ENCODE measurements at regions not wholly inside any gene's neighbourhood (a gene's known extent, or its start where the extent isn't known, plus 50 kb on each side); places are given as distances from the start of the nearest gene placed in this dataset.

- ChIA-PET POLR2A (no interaction called here), CTCF (no interaction called here)
- TF ChIP-seq ZNF324 (tag by site-specific recombination; IDR thresholded peaks at IDR 0.05), result no peak
- no peak for TF ChIP-seq OSR2 (tag by site-specific recombination; IDR thresholded peaks at IDR 0.05)
- TF ChIP-seq GFI1B (tag by site-specific recombination; IDR thresholded peaks at IDR 0.05), result no peak
- TF ChIP-seq ZFP37 (tag by site-specific recombination; IDR thresholded peaks at IDR 0.05), result no peak
- no peak for TF ChIP-seq ZBTB44 (tag by site-specific recombination; IDR thresholded peaks at IDR 0.05)
- no peak for TF ChIP-seq KLF7 (tag by site-specific recombination; IDR thresholded peaks at IDR 0.05; ENCODE audit: borderline replicate concordance)
- no peak for TF ChIP-seq REPIN1 (tag by site-specific recombination; IDR thresholded peaks at IDR 0.05; ENCODE audit: low read depth)
- TF ChIP-seq KLF9 (tag by site-specific recombination; IDR thresholded peaks at IDR 0.05; ENCODE audit: low read depth), result no peak
- no peak for TF ChIP-seq HOXD13 (CRISPR knock-in tag; IDR thresholded peaks at IDR 0.05; ENCODE audit: borderline replicate concordance)
- TF ChIP-seq PRDM6 (tag by site-specific recombination; IDR thresholded peaks at IDR 0.05), result no peak
- no peak for TF ChIP-seq GLIS2 (tag by site-specific recombination; IDR thresholded peaks at IDR 0.05)
- no peak for TF ChIP-seq ZNF423 (tag by site-specific recombination; IDR thresholded peaks at IDR 0.05)
- H3K27ac ChIP-seq (ENCODE audit: extremely low read depth, low read depth, low read length), result no peak overlapping the region
- H3K4me1 ChIP-seq (ENCODE audit: control insufficient read depth, insufficient read depth, low read length), result no peaks in the 10 kb centered on the region
- H3K36me3 ChIP-seq (ENCODE audit: control insufficient read depth in 2 of 2, insufficient read depth in 1 of 2, low read length in 2 of 2), result no peaks in the 10 kb centered on the region; a peak in 1 of 3 replicates
- H3K4me3 ChIP-seq (ENCODE audit: low read depth, low read length), result no peak overlapping the region
- H3K9me3 ChIP-seq (ENCODE audit: control insufficient read depth, insufficient read depth, low read depth, low read length), result no peaks in the 10 kb centered on the region
Measured at GRCh38 chr7:69510114-69510513, 88.2 kb upstream of the AUTS2 start.

- ChIA-PET POLR2A (no interaction called here), CTCF (no interaction called here)
- Histone ChIP-seq H3K27ac (ENCODE audit: extremely low read depth, low read depth, low read length) (no peak overlapping the region), H3K4me1 (ENCODE audit: control insufficient read depth, insufficient read depth, low read length) (no peaks in the 10 kb centered on the region), H3K36me3 (ENCODE audit: control insufficient read depth in 2 of 2, insufficient read depth in 1 of 2, low read length in 2 of 2) (no peaks in the 10 kb centered on the region), H3K9me3 (ENCODE audit: control insufficient read depth, insufficient read depth, low read depth, low read length) (no peaks in the 10 kb centered on the region), H3K4me3 (ENCODE audit: low read depth, low read length) (no peak overlapping the region)
- TF ChIP-seq HOXD13 (CRISPR knock-in tag; IDR thresholded peaks at IDR 0.05; ENCODE audit: borderline replicate concordance) (no peak), ZBTB11 (tag by site-specific recombination; conservative IDR thresholded peaks at IDR 0.05; ENCODE audit: low read depth) (no peak), SP7 (tag by site-specific recombination; IDR thresholded peaks at IDR 0.05) (no peak), ZNF146 (tag by site-specific recombination; IDR thresholded peaks at IDR 0.05) (no peak), ZBTB8A (tag by site-specific recombination; IDR thresholded peaks at IDR 0.05) (no peak), ZNF639 (tag by site-specific recombination; IDR thresholded peaks at IDR 0.05) (no peak), ZNF600 (tag by site-specific recombination; IDR thresholded peaks at IDR 0.05) (no peak), REPIN1 (tag by site-specific recombination; IDR thresholded peaks at IDR 0.05; ENCODE audit: low read depth) (no peak), ZNF341 (tag by site-specific recombination; IDR thresholded peaks at IDR 0.05; ENCODE audit: low read depth) (no peak)
Measured at GRCh38 chr7:69515495-69516212, 82.6 kb upstream of the AUTS2 start.

All from HEK293 (cell line).